ENCODE measurements at regions not wholly inside any gene's neighbourhood (a gene's known extent, or its start where the extent isn't known, plus 50 kb on each side); places are given as distances from the start of the nearest gene placed in this dataset.

- Histone ChIP-seq H3K4me3 (ENCODE audit: low read depth, low read length, poor library complexity, severe bottlenecking) (no peak overlapping the region), H3K9me2 (ENCODE audit: insufficient read depth, low read length) (no peaks in the 10 kb centered on the region), H3K36me3 (ENCODE audit: insufficient read depth, low read length) (no peaks in the 10 kb centered on the region), H3K9me3 (ENCODE audit: low read length) (no peaks in the 10 kb centered on the region), H3K79me2 (ENCODE audit: insufficient read depth, low read depth, low read length) (no peaks in the 10 kb centered on the region), H4K20me1 (ENCODE audit: insufficient read depth, low read length) (no peaks in the 10 kb centered on the region), H3K27ac (ENCODE audit: low read depth, low read length, poor library complexity, severe bottlenecking) (no peak overlapping the region), H3K4me1 (ENCODE audit: insufficient read depth, low read length, poor library complexity, severe bottlenecking) (no peaks in the 10 kb centered on the region), H3K4me2 (ENCODE audit: low read length) (no peak overlapping the region), H2AFZ (ENCODE audit: low read length) (no peak overlapping the region)
- TF ChIP-seq EZH2phosphoT487 (IDR thresholded peaks at IDR 0.05; ENCODE audit: borderline replicate concordance, low read depth, low read length) (no peak), CTCF (conservative IDR thresholded peaks at IDR 0.05; ENCODE audit: low read length) (no peak)
- DNase-seq (ENCODE audit: low spot score): no peak
- intact Hi-C loops (cut with micrococcal nuclease; ENCODE audit: unreplicated experiment): no loop called here
- BruUV-seq (replicated peaks): no TSS peak
- ChIA-PET CTCF (ENCODE audit: unreplicated experiment) (no interaction called here), POLR2A (no interaction called here)
These were observed 330.6 kb upstream of the RAG2 start for GRCh38 chr11:36928621-36929020.

- Histone ChIP-seq H3K4me3 (ENCODE audit: low read depth, low read length, poor library complexity, severe bottlenecking) (no peak overlapping the region), H3K4me2 (ENCODE audit: low read length) (no peak overlapping the region), H2AFZ (ENCODE audit: low read length) (no peak overlapping the region), H3K79me2 (ENCODE audit: insufficient read depth, low read depth, low read length) (no peaks in the 10 kb centered on the region), H3K9me2 (ENCODE audit: insufficient read depth, low read length) (no peaks in the 10 kb centered on the region; the same call in 1 of the 2 replicates), H3K36me3 (ENCODE audit: insufficient read depth, low read length) (no peaks in the 10 kb centered on the region), H3K27ac (ENCODE audit: low read depth, low read length, poor library complexity, severe bottlenecking) (no peak overlapping the region), H4K20me1 (ENCODE audit: insufficient read depth, low read length) (no peaks in the 10 kb centered on the region), H3K9me3 (ENCODE audit: low read length) (no peaks in the 10 kb centered on the region), H3K4me1 (ENCODE audit: insufficient read depth, low read length, poor library complexity, severe bottlenecking) (no peaks in the 10 kb centered on the region)
- intact Hi-C loops (cut with micrococcal nuclease; ENCODE audit: unreplicated experiment): no loop called here
- no TSS peak for BruUV-seq (replicated peaks)
- no peak for DNase-seq (ENCODE audit: low spot score)
- CTCF ChIA-PET (ENCODE audit: unreplicated experiment): no interaction called here
- POLR2A ChIA-PET: interaction anchor here (0.6 kb wide), 1 partner anchor 1335 kb away, joined by 3 read pairs; no protein-coding TSS in a partner anchor
- TF ChIP-seq EZH2phosphoT487 (IDR thresholded peaks at IDR 0.05; ENCODE audit: borderline replicate concordance, low read depth, low read length) (no peak), CTCF (conservative IDR thresholded peaks at IDR 0.05; ENCODE audit: low read length) (no peak)
These were observed 301.8 kb upstream of the RAG2 start for GRCh38 chr11:36899800-36900199.

- Histone ChIP-seq H3K36me3 (ENCODE audit: insufficient read depth, low read length) (no peaks in the 10 kb centered on the region), H3K4me2 (ENCODE audit: low read length) (no peak overlapping the region), H3K4me3 (ENCODE audit: low read depth, low read length, poor library complexity, severe bottlenecking) (no peak overlapping the region), H3K9me3 (ENCODE audit: low read length) (no peaks in the 10 kb centered on the region), H2AFZ (ENCODE audit: low read length) (no peak overlapping the region), H3K27ac (ENCODE audit: low read depth, low read length, poor library complexity, severe bottlenecking) (no peak overlapping the region), H3K79me2 (ENCODE audit: insufficient read depth, low read depth, low read length) (no peaks in the 10 kb centered on the region), H3K4me1 (ENCODE audit: insufficient read depth, low read length, poor library complexity, severe bottlenecking) (no peaks in the 10 kb centered on the region), H3K9me2 (ENCODE audit: insufficient read depth, low read length) (no peaks in the 10 kb centered on the region), H4K20me1 (ENCODE audit: insufficient read depth, low read length) (no peaks in the 10 kb centered on the region)
- TF ChIP-seq EZH2phosphoT487 (IDR thresholded peaks at IDR 0.05; ENCODE audit: borderline replicate concordance, low read depth, low read length) (no peak), CTCF (conservative IDR thresholded peaks at IDR 0.05; ENCODE audit: low read length) (no peak)
- intact Hi-C loops (cut with micrococcal nuclease; ENCODE audit: unreplicated experiment): no loop called here
- CTCF ChIA-PET (ENCODE audit: unreplicated experiment): no interaction called here
- no TSS peak for BruUV-seq (replicated peaks)
- DNase-seq (ENCODE audit: low spot score): no peak
- POLR2A ChIA-PET: interaction anchor here (1.1 kb wide), 1 partner anchor 10 kb away, joined by 3 read pairs; no protein-coding TSS in a partner anchor
These were observed 292.8 kb upstream of the RAG2 start for GRCh38 chr11:36890841-36891240.

Measured in OCI-LY7 (cell line).